G401.6 (cell line): ENCODE measurements at regions not wholly inside any gene's neighbourhood (a gene's known extent, or its start where the extent isn't known, plus 50 kb on each side); places are given as distances from the start of the nearest gene placed in this dataset.
"Not testable (repeated sequence)": the region's sequence is repeated elsewhere in the genome, so short reads cannot be mapped to it uniquely, and the experiment has no call there.

ENCODE experiments used
- FAIRE-seq: peaks from 2 replicates; lab custom pipeline; 2012; peaks lifted over from hg19 to GRCh38; lab: Jason Lieb, UNC

GRCh38 chr18:60319129-60319528 is 53.4 kb downstream of the MC4R start:
- FAIRE-seq: no peak

DNA sequence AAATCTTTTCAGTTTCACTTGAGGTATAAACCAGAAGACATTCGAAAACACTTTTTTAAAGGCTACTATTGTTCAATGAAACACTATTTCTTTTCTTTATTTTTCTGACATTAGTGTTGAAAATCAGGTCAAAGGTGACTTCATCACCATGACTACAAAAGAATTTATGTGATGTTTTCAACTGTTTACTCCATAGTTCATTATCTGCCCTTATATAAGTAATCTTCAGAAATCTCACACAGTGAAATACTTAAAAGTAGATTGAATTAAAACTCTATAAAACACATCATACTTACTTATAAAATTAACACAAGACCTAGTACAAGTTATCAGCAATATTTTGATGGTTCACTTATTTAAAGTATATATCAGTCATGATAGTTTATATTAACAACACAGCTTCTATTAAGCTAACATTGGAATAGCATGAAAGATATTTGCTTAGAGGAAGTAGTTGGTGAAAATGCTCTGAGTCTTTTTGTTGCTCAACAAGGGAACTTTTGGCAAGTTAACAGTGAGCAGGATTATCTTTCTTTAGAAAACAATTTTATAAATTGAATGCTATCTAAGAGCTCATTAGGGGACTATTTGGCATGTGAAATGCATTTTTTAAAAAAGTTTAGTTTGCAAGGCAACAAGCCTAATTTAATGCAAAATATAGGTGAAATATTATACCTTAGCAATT is 60.8 kb downstream of the MC4R start:
- no peak for FAIRE-seq

DNA sequence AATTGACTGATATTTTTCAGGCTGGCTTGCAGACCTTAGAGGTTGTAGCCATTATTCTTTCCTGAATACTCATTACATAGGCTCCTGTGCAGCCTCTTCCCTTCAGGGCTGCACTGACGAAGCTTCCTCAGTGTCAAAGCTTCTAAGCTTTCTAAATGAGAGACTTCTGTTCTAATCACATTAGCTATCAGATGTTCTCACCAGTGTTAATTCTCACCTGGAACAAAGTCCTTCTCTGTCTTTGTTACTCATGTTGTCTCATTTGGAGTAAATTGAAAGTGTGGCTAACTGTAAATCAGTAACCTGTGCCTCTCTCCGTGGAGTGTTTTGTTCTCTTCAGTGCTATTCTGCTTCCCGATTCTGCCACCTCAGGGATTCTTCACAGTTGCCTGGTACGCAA is 76.9 kb downstream of the MC4R start:
- FAIRE-seq: no peak

DNA sequence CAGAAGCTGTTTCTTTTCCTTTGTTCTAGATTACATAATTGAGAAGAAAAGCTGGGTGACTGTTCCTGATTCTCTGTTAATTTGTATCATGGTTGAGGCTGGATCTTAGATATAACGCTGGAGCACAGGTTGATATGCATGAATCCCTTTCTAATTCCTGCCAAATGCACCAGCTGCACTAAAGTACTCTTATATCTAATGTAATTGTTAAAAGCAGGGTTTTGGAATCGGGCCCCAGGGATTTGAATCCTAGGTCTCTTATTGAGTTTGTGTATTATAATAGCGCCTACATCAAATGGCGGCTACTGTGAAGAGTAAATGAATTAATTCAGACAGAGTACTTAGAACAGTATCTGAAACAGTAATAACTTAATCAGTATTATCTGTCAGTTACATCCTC is 80.4 kb downstream of the MC4R start:
- no peak for FAIRE-seq

DNA sequence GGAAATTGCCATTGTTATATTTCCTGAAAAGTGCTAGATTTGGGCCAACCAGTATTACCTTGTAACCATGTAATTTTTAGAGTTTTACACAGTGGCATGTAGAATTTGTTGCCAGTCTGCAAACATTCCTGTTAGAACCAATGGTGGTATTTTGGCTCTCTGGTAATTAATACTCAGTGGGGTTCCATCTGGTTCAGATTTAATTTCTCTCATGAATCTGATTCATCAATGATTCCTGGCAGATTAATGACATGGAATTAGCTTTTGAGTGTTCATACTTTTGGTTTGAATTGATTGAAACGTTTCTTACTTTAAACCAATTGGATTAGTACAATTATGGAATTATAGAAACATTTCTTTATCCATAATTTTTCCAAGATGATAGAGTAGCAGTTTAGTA is 93.2 kb downstream of the MC4R start:
- FAIRE-seq: no peak

- no peak for FAIRE-seq
Measured at GRCh38 chr18:60277855-60278480, 94.6 kb downstream of the MC4R start.

- FAIRE-seq: no peak
Measured at GRCh38 chr18:60267391-60268058, 105.0 kb downstream of the MC4R start.

DNA sequence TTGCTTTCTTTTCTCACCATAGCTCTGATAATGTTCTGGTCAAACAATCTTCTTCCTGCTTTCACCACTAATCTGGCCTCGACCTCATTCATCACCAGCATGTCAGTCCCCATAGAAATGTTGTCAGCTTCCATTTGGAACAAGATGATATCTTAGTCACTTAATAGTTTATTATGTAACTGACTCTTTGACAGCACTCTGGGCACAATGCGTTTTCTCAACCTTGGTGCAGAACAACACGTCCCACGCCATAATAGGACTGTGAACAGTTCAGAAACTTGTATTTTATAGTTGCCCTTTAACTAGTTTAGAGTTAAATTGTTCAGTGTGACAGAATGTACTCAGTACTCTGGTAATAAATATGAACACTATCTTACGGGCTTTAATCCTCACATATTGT is 106.0 kb downstream of the MC4R start:
- FAIRE-seq: no peak

DNA sequence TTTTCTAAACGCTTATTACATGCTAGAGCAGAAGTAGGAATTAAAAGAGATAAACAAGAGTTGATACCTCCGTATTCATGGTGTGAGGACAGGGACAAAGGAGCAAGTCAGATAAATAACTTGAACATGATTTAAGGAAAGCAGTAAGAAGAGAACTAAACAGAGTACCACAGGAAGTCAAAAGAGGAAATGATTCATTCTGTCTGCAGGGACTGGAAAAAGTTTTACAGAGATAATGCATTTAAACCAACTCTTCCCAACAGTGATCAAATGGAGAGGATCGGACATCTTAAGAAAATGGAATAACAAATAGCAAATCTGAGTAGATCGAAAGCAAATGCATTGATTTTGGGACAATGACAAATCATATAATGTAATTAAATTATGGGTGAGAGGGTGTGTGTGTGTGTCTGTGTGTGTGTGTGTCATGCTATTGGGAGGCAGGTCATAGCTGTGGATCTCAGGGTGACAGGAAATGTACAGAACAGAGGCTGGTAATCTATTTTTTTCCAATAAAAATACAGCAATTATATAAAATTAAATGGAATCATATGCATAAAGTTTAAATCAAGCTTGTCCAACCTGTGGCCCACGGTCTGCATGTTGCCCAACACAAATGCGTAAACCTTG is 113.4 kb downstream of the MC4R start:
- no peak for FAIRE-seq

DNA sequence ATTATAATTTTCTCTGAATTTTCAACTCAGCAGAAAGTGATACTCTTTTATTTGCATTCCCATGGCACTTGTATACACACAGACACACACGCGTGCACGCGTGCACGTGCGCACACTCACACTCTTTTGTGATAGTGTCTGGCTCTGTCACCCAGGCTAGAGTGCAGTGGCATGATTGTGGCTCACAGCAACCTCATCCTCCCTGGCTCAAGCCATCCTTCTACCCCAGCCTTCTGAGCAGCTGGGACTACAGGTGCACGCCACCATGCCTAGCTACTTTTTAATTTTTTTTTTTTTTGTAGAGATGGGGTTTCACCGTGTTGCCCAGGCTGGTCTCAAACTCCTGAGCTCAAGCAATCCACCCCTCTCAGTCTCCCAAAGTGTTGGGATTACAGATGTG is 123.2 kb downstream of the MC4R start:
- FAIRE-seq: no peak

- FAIRE-seq: no peak
Measured at GRCh38 chr18:60248336-60249330, 123.9 kb downstream of the MC4R start.

GRCh38 chr18:60247103-60247502 is 125.5 kb downstream of the MC4R start:
- FAIRE-seq: no peak

DNA sequence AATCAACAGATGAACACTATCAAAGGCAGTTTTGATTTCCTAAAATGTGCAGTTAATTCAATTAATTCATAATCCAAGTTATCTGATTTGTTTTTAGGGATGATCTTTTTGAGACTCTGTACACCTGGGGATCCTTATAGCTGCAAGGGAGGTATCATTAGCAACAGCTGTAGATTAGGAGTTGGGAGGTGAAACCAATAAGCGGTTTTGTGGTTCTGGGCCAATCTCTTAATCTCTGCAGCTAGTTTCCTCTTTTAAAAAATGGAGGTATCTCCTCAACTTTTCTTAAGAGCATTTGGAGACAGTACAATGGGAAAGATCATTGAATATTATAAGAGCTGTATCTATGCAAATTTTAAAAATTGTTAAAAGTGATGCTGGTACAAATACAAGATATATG is 126.0 kb downstream of the MC4R start:
- FAIRE-seq: no peak

- no peak for FAIRE-seq
Measured at GRCh38 chr18:60245096-60245495, 127.5 kb downstream of the MC4R start.

- FAIRE-seq: not testable (repeated sequence)
Measured at GRCh38 chr18:60239024-60239710, 133.4 kb downstream of the MC4R start.

DNA sequence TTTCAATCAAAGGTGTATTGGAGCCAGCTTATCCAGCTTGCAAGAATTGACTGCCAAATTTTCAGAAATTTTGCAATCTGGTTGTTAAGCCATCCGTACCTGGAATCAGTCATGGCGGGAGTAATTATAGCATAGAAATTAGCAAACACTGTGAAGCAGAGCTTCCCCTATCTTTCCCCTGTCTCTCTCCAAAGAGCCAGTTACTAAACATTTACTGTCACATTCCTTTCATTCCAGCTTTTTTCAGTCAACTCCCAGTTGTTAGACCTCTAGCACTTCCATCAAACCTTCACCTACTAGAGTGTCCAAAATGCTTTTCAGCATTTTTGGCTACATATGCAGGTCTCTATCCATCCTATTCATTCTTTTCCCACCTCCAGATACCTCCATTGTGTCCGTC is 137.4 kb downstream of the MC4R start:
- FAIRE-seq: no peak

DNA sequence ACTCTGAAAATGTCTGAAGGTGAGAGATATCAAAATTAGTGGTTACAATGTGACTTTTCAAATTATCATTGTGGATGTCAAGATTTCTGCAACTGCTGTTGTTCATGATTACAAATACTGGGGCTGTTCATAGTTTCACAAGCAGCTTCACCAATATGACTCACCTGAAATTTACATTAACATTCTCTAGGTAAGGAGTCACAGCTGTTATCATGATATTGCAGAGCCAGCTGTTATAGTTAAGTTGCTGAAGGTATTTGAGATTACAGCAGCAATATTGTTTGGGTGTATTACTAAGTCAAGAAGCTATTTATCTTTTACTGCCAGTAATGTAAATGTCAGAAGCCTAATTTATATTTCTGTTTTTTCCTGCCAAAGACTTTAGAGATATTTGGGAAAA is 140.0 kb downstream of the MC4R start:
- FAIRE-seq: no peak

DNA sequence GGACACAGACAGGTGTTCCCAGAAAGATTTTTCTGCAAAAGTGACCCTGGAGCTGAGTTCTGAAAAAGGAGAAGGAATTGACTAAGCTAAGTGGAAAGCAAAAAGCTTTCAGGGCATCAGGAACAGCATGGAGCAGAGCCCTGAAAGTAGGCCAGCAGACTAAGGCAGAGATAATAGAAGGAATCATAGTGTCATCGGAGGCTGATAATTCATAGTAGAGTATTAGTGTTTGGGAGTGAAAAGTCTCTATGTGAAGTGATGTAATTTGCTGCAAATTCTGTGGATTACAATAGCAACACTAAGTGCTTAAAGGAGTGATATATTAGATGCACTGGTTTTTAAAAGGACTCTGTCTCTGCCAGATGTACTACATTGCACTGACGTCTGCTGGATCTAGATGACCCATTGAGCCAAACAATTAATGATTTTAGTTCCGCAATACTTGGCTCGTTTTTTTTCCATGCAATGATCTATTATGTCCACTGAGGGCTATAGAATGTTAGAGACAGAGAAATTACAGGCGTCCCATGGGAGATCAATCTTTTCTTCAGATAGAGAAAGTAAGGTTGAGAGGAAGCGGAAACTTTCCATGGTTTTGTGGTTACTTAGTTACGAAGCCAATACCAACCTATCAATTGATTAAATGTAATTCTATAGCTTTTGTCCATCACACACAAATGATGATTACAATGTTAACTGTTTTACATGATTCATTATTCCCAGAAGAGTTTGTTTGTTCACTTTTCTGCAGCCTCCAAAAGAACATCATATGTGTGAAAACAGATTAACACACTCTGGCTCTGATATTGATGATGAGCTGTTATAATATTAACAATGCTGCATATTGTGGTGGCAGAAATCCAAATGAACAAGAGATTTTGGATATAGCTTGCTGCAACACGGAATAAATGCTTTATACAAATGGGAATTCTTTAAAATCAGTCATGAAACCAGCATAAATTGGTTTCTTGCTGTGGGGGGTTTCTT is 143.7 kb downstream of the MC4R start:
- FAIRE-seq: no peak

DNA sequence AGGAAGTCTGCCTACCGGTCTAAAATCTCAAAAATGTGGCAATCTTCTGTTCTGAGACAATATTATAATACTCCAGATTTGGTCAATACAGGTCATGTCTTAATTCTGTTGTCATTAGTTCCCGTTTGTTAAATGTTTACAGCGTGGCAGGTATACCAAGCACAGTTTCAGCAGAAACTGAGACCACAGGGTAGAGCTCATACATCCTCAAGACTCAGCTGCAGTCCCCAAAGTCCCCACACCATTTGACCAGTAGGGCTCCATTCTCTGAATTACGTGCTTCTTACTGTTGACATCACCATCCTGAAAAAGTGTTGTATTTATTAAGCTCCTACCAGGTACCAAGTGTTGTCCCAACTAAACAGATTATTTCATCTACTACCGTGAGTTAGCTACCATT is 157.1 kb downstream of the MC4R start:
- FAIRE-seq: no peak

DNA sequence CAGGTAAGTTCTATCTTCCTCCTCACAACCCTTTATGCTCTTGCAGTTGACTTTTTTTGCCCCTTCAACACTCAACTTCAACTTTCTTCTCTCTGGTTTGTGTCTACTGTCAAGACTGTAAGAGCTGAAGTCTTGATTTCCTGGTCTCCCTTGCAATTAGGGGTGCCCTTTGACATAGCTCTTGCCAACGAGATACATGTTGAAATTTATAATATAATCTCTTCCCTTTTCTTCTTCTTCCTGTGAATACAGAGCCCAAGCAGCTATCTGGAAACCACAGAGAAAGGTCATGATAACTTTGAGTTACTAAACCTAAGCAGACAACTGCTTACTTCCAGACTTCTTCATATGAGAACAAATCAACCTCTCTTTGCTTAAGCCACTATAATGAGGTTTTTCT is 163.5 kb downstream of the MC4R start:
- FAIRE-seq: no peak
